Medulla oblongata (tissue), 1 donor: ENCODE measurements at regions not wholly inside any gene's neighbourhood (a gene's known extent, or its start where the extent isn't known, plus 50 kb on each side); places are given as distances from the start of the nearest gene placed in this dataset.
A peak's percentile ranks its signal among the peaks of the same experiment; 100 is the strongest.
"Not testable (repeated sequence)": the region's sequence is repeated elsewhere in the genome, so short reads cannot be mapped to it uniquely, and the experiment has no call there.

ENCODE experiments used
- DNase-seq: peaks from one replicate; pipeline ENCODE4 v3.0.0-alpha.2; 2015; ENCODE audit errors: extremely low spot score

GRCh38 chr10:107950411-107951062 lies 786.0 kb upstream of the SORCS1 start:
- not testable (repeated sequence) for DNase-seq

GRCh38 chr10:107942826-107943225 lies 778.3 kb upstream of the SORCS1 start:
- DNase-seq, result no peak

GRCh38 chr10:107933076-107933475 lies 768.6 kb upstream of the SORCS1 start:
- DNase-seq, result no peak

- no peak for DNase-seq
Observed at GRCh38 chr10:107931808-107932207, 767.3 kb upstream of the SORCS1 start.

GRCh38 chr10:107930037-107930436 lies 765.5 kb upstream of the SORCS1 start:
- no peak for DNase-seq

- no peak for DNase-seq
Observed at GRCh38 chr10:107924458-107924857, 760.0 kb upstream of the SORCS1 start.

GRCh38 chr10:107919626-107920235 lies 755.2 kb upstream of the SORCS1 start:
- DNase-seq, result no peak

GRCh38 chr10:107918171-107918570 lies 753.7 kb upstream of the SORCS1 start:
- DNase-seq, result no peak

- DNase-seq, result no peak
Observed at GRCh38 chr10:107915215-107915610, 750.7 kb upstream of the SORCS1 start.

- DNase-seq, result no peak
Observed at GRCh38 chr10:107914450-107915214, 750.1 kb upstream of the SORCS1 start.

- DNase-seq, result no peak
Observed at GRCh38 chr10:107913317-107914294, 749.1 kb upstream of the SORCS1 start.

- no peak for DNase-seq
Observed at GRCh38 chr10:107901076-107901475, 736.6 kb upstream of the SORCS1 start.

- DNase-seq, result no peak
Observed at GRCh38 chr10:107900131-107900530, 735.6 kb upstream of the SORCS1 start.

GRCh38 chr10:107899502-107900062 lies 735.1 kb upstream of the SORCS1 start:
- DNase-seq, result no peak

GRCh38 chr10:107899075-107899474 lies 734.6 kb upstream of the SORCS1 start:
- DNase-seq, result no peak

GRCh38 chr10:107898392-107898791 lies 733.9 kb upstream of the SORCS1 start:
- no peak for DNase-seq

- peak; percentile 57 for DNase-seq
Observed at GRCh38 chr10:107894516-107894915, 730.0 kb upstream of the SORCS1 start.

- no peak for DNase-seq
Observed at GRCh38 chr10:107889105-107889504, 724.6 kb upstream of the SORCS1 start.

GRCh38 chr10:107880185-107880584 lies 715.7 kb upstream of the SORCS1 start:
- DNase-seq, result no peak

GRCh38 chr10:107873007-107873406 lies 708.5 kb upstream of the SORCS1 start:
- DNase-seq, result no peak

- DNase-seq, result no peak
Observed at GRCh38 chr10:107865691-107866090, 701.2 kb upstream of the SORCS1 start.
